ENCODE measurements at regions not wholly inside any gene's neighbourhood (a gene's known extent, or its start where the extent isn't known, plus 50 kb on each side); places are given as distances from the start of the nearest gene placed in this dataset.

GRCh38 chr3:147267434-147267833 is 138.9 kb downstream of the ZIC4 start:
- TF ChIP-seq, protein P1, sequence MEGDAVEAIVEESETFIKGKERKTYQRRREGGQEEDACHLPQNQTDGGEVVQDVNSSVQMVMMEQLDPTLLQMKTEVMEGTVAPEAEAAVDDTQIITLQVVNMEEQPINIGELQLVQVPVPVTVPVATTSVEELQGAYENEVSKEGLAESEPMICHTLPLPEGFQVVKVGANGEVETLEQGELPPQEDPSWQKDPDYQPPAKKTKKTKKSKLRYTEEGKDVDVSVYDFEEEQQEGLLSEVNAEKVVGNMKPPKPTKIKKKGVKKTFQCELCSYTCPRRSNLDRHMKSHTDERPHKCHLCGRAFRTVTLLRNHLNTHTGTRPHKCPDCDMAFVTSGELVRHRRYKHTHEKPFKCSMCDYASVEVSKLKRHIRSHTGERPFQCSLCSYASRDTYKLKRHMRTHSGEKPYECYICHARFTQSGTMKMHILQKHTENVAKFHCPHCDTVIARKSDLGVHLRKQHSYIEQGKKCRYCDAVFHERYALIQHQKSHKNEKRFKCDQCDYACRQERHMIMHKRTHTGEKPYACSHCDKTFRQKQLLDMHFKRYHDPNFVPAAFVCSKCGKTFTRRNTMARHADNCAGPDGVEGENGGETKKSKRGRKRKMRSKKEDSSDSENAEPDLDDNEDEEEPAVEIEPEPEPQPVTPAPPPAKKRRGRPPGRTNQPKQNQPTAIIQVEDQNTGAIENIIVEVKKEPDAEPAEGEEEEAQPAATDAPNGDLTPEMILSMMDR (IDR thresholded peaks at IDR 0.05) = no peak
- TF ChIP-seq POLR2A (IDR thresholded peaks at IDR 0.05) = no peak

Data from thyroid gland (tissue), 4 donors.